Left lung (tissue), 4 donors: ENCODE measurements at regions not wholly inside any gene's neighbourhood (a gene's known extent, or its start where the extent isn't known, plus 50 kb on each side); places are given as distances from the start of the nearest gene placed in this dataset.

ENCODE experiments used
- ATAC-seq: fragments of 200-7000 bp; cut with Tn5 transposase; one replicate; pipeline ENCODE4 v1.9.1; 2020; ENCODE audit warnings: moderate library complexity
- DNase-seq, 4 donors: peaks; one replicate each; pipeline ENCODE4 v3.0.0-alpha.2; 2013 to 2020
- H3K27ac ChIP-seq, 2 donors: fragments of 200-600 bp; sonication (generic) in 1 of 2; one replicate each; pipeline versions ENCODE4 v1.5.0 to v1.8.0; 2020 to 2021
- H3K27me3 ChIP-seq, 2 donors: fragments of 200-600 bp; sonication (generic) in 1 of 2; one replicate each; pipeline versions ENCODE4 v1.5.0 to v1.8.0; 2020 to 2021
- H3K36me3 ChIP-seq, 2 donors: fragments of 200-600 bp; sonication (generic) in 1 of 2; one replicate each; pipeline versions ENCODE4 v1.5.0 to v1.8.0; 2020 to 2021
- H3K4me1 ChIP-seq, 2 donors: fragments of 200-600 bp; one replicate each; pipeline ENCODE4 v1.8.0; 2021
- H3K4me3 ChIP-seq, 2 donors: fragments of 200-600 bp; sonication (generic) in 1 of 2; one replicate each; pipeline versions ENCODE4 v1.5.0 to v1.8.0; 2020 to 2021; ENCODE audit warnings: mild to moderate bottlenecking in 1 of 2
- H3K9me3 ChIP-seq, 2 donors: fragments of 200-600 bp; sonication (generic) in 1 of 2; one replicate each; pipeline versions ENCODE4 v1.5.0 to v1.8.0; 2020 to 2021
- intact Hi-C, 2 donors: fragments of 100-400 bp; cut with DNase I; formaldehyde crosslinking; loops; one replicate each; pipeline versions ENCODE4 v1.11.2 to v1.14.2; 2022
- TF ChIP-seq, protein P1 (sequence below), 2 donors: fragments of 200-600 bp; sonication (generic) in 1 of 2; IDR thresholded peaks; one replicate each; pipeline versions ENCODE4 v1.5.0 to v1.8.0; 2021; ENCODE audit warnings: antibody characterized with exemption in 2 of 2
- donor health status: DM: no; HTN: yes; CAD: no.
- donor health status: DM: no; HTN: no; CAD: no.

DNA sequence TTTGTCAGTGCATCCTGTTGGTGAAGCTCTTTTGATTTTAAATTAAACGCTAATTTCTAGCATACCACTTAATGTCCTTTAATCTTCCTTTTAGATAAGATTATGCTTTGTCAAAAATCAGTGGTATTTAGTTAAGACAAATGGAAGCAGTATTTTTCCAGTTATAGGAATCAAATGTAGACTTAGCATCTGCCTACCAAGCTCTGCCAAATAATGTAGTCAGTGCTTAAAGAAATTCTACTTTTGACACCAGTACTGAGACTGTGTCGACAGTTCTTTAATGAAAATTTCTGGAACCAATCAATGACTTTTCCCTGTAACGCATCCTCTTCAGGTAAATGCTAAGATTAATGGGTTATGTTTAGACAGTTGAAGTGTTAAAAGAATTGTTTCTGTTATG is 803.3 kb upstream of the FAM98A start:
- DNase-seq: no peak
- intact Hi-C loops: no loop called here
- no peaks in the 10 kb centered on the region for H3K4me1 ChIP-seq

DNA sequence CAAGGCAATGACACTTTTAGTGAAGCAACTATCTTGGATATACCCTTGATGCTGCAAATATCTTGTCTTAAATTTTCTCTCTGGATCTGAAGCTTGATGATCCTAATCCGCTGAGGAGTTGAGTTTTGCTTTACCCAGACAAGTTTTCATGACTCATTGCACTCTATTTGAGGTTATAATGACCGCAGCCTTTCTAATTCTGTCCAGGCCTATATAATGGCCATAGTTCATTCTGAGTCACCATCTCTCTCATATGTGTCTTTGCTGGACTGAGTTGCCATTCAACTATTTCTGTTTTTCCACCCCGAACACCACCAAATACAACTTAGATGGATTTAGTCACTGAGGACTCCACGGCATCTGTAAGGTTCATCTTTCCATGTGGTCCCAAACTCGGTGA is 802.1 kb upstream of the FAM98A start:
- TF ChIP-seq, protein P1, sequence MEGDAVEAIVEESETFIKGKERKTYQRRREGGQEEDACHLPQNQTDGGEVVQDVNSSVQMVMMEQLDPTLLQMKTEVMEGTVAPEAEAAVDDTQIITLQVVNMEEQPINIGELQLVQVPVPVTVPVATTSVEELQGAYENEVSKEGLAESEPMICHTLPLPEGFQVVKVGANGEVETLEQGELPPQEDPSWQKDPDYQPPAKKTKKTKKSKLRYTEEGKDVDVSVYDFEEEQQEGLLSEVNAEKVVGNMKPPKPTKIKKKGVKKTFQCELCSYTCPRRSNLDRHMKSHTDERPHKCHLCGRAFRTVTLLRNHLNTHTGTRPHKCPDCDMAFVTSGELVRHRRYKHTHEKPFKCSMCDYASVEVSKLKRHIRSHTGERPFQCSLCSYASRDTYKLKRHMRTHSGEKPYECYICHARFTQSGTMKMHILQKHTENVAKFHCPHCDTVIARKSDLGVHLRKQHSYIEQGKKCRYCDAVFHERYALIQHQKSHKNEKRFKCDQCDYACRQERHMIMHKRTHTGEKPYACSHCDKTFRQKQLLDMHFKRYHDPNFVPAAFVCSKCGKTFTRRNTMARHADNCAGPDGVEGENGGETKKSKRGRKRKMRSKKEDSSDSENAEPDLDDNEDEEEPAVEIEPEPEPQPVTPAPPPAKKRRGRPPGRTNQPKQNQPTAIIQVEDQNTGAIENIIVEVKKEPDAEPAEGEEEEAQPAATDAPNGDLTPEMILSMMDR (IDR thresholded peaks at IDR 0.05): no peak
- Histone ChIP-seq H3K36me3 (no peaks in the 10 kb centered on the region), H3K4me3 (no peak overlapping the region), H3K27me3 (no peaks in the 10 kb centered on the region), H3K4me1 (no peaks in the 10 kb centered on the region), H3K9me3 (no peaks in the 10 kb centered on the region), H3K27ac (no peak overlapping the region)
- ATAC-seq (no peak), DNase-seq (no peak)
- intact Hi-C loops: no loop called here

More for the DNA sequence above, 803.3 kb upstream of the FAM98A start:
- Histone ChIP-seq H3K4me3 (no peak overlapping the region), H3K27me3 (no peaks in the 10 kb centered on the region), H3K27ac (no peak overlapping the region), H3K36me3 (no peaks in the 10 kb centered on the region), H3K9me3 (no peaks in the 10 kb centered on the region)
- TF ChIP-seq, protein P1 (IDR thresholded peaks at IDR 0.05): no peak
- ATAC-seq: no peak

DNA sequence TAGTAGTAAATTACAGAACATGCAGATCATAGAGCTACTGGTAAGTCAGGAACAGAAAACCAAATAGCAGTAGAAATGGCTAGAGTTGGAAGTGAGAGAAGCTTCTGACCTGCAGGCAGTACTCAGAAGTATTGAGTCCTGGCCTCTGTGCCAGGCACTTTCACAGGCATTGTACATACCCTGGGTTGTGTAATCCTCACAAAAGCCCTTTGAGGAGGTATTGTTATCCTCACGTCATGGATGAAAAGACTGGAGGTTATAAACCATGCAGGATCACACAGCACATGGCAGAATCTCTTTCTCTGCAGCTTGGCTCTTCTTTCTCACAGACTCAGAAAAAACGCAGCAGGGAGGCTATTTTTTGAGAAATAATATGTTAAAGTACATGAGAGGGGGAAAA is 789.3 kb upstream of the FAM98A start:
- H3K4me1 ChIP-seq: no peaks in the 10 kb centered on the region
- TF ChIP-seq, protein P1 (IDR thresholded peaks at IDR 0.05): no peak
- intact Hi-C loops: no loop called here
- no peak overlapping the region for H3K27ac ChIP-seq
- ATAC-seq (no peak), DNase-seq (no peak)
- no peak overlapping the region for H3K4me3 ChIP-seq
- no peaks in the 10 kb centered on the region for H3K27me3 ChIP-seq
- H3K9me3 ChIP-seq: no peaks in the 10 kb centered on the region
- no peaks in the 10 kb centered on the region for H3K36me3 ChIP-seq

DNA sequence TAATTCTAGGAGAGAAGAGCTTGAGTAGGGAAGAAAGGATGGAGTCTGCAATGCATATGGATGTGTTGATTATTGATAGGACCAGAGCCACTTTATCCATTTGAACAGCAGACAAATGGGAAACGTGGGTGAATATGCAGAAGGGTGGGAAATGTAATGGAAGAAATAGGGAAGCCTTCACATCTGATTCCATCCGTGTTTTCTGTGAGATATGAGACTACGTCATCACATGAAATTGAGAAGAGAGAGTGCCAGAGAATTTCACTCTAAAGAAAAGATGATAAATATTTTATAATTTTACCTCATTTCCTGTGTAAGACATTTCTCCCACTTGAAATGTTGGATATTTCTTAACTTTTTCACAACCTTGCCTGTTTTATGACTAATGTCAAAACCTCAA is 788.4 kb upstream of the FAM98A start:
- Histone ChIP-seq H3K4me1 (no peaks in the 10 kb centered on the region), H3K27me3 (no peaks in the 10 kb centered on the region), H3K36me3 (no peaks in the 10 kb centered on the region), H3K9me3 (no peaks in the 10 kb centered on the region), H3K4me3 (no peak overlapping the region), H3K27ac (no peak overlapping the region)
- TF ChIP-seq, protein P1 (IDR thresholded peaks at IDR 0.05): no peak
- DNase-seq: no peak
- intact Hi-C loops: no loop called here
- no peak for ATAC-seq

DNA sequence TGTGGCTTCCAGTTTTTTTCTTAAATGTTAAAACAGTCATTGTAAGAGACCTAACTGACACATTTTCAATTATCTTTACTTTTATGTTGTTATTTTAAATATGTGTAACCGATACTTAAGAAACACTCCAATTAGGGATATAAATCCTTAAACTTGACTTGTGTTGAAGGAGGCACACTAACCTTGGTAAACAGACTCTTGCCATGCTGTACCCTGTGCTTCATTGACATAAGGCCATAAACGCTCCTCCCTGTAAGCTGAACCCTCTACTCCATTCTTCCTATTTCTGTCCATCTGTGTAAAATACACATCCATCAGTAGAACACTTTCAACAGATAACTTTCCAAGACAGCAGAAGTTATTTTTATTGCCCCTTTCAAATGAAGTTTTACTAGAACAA is 780.5 kb upstream of the FAM98A start:
- H3K4me3 ChIP-seq: no peak overlapping the region
- intact Hi-C loops: no loop called here
- DNase-seq: no peak

More for the DNA sequence above, 780.5 kb upstream of the FAM98A start:
- no peaks in the 10 kb centered on the region for H3K9me3 ChIP-seq
- no peaks in the 10 kb centered on the region for H3K36me3 ChIP-seq
- no peak for ATAC-seq
- no peak overlapping the region for H3K27ac ChIP-seq
- TF ChIP-seq, protein P1 (IDR thresholded peaks at IDR 0.05): no peak
- no peaks in the 10 kb centered on the region for H3K27me3 ChIP-seq
- H3K4me1 ChIP-seq: no peaks in the 10 kb centered on the region
